Neural progenitor cell (in vitro differentiated cells): ENCODE measurements at regions not wholly inside any gene's neighbourhood (a gene's known extent, or its start where the extent isn't known, plus 50 kb on each side); places are given as distances from the start of the nearest gene placed in this dataset.

ENCODE experiments used
- CTCF ChIP-seq: fragments of 200-600 bp; sonication (generic); IDR thresholded peaks from 2 replicates; pipeline ENCODE4 v1.5.1; 2017; ENCODE audit warnings: antibody characterized with exemption, mild to moderate bottlenecking
- EZH2 ChIP-seq: fragments of 200-600 bp; sonication (generic); IDR thresholded peaks from 2 replicates; pipeline ENCODE4 v1.6.1; 2017; ENCODE audit warnings: antibody characterized with exemption, mild to moderate bottlenecking, moderate library complexity
- EZH2phosphoT487 ChIP-seq: fragments of 200-600 bp; sonication (generic); IDR thresholded peaks from 2 replicates; pipeline ENCODE4 v1.6.1; 2017; ENCODE audit warnings: antibody characterized with exemption

GRCh38 chr16:59487067-59487466 lies 753.0 kb upstream of the GOT2 start:
- TF ChIP-seq EZH2phosphoT487, result no peak
- no peak for TF ChIP-seq CTCF
- no peak for TF ChIP-seq EZH2
